SIG-M5 treated with dmso at 0.1 percent for 504 hours (cell line): ENCODE measurements at regions not wholly inside any gene's neighbourhood (a gene's known extent, or its start where the extent isn't known, plus 50 kb on each side); places are given as distances from the start of the nearest gene placed in this dataset.
A peak's percentile ranks its signal among the peaks of the same experiment; 100 is the strongest.
"Not testable (repeated sequence)": the region's sequence is repeated elsewhere in the genome, so short reads cannot be mapped to it uniquely, and the experiment has no call there.

Source experiments
- DNase-seq: peaks from one replicate; lab custom pipeline; 2025; ENCODE audit not compliant: unreplicated experiment; lab: John Stamatoyannopoulos, UW

DNA sequence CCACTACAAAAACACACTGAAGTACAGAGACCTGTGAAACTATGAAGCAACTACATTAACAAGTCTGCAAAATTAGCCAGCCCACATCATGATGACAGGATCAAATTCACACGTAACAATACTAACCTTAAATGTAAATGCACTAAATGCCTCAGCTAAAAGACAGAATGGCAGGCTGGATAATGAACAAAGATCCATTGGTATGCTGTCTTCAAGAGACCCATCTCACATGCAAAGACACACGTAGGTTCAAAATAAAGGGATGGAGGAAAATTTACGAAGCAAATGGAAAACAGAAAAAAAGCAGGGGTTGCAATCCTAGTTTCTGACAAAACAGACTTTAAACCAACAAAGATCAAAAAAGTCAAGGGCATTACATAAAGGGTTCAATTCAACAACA, 120.1 kb upstream of the OSTN start:
- not testable (repeated sequence) for DNase-seq

DNA sequence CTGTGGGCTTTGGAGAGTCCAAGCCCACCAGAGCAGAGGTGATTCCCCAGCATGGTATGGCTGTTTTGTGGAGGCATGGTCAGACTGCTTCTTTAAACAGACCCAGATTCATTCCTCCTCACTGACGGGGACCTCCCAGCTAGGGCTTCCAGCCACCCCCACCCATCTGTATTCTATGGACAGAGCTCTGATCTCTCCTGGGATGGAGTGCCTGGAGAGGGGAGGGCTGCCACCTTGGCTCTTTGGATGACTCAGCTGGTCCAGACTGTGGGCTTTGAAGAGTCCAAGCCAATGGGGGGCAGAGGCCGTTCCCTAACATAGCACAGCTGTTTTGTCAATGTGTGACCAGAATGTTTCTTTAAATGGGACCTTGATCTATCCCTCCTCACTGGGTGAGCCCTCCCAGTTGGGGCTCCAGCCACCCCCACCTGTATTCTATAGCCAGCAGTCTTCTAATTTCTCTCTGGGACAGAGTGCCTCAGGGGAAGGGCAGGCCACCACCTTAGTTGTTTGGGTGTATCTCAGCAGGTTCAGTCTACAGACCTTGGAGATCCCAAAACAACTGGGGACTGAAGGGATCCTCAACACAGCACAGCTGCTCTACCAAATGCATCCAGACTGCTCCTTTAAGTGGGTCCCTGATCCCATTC, 122.0 kb upstream of the OSTN start:
- DNase-seq = no peak

DNA sequence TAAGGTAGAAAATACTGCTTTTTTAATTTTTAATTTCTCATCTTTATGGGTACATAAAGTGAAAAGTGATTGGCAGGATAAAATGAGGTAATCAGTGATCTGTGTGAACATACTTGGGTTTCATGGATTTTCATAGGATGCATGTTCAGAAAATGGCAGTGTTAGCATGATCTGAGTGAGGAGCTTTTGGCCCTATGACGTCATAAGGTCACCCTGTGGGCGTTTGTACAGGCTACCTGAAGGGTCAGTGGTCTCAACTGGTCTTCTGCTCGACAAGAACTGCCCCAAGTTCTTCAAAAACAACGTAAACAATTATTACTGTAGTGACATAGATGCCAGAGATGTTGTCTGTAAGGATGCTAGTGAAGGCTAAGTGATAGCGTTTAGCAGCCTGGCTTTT, 124.5 kb upstream of the OSTN start:
- DNase-seq = no peak

DNA sequence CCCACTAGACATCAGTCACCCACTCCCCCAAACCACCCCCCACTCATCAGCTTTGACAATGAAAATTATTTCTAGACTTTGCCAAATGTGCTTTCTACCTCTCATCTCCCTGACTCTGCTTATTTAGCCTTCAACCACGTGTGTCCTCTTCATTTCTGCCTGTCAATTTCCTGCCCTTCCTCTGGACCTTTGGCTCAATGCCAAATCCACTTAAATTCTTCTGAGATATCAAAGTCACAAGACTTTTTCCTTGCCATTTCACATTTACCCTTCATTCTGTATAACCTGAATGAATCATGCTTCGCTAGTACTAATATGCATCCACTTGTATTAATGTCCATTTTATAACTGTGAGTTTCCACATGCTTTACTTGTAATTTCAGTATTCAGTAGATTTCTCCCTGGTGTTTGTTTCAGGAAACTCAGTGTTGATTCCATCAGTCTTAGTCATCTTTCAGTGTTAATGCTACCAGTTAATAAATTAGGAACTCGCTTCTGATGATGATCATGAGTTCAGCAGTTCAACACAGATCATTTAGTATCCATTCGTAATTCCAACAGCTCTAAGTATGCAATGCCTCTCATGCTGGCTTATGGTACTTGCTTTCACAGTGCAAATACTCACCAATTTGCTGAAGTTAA, 128.2 kb upstream of the OSTN start:
- DNase-seq = no peak

DNA sequence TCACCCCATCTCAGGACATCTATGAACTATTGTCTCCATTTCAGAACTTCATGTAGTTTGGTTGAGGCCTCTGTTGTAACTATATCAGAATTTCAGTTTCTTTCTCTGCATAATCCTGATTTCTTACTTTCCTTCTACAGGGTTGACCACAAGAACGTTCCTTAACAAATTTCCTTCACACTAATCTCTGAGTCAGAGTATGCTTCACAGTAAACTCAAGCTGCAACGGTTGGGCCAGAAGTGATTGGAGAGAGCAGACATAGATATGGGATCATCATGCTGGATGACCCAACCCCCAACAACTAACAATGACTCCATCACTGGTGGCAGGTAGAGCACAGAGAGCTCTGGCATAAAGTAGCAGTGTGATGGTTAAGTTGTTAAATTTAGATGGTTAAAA, 128.8 kb upstream of the OSTN start:
- DNase-seq = no peak

DNA sequence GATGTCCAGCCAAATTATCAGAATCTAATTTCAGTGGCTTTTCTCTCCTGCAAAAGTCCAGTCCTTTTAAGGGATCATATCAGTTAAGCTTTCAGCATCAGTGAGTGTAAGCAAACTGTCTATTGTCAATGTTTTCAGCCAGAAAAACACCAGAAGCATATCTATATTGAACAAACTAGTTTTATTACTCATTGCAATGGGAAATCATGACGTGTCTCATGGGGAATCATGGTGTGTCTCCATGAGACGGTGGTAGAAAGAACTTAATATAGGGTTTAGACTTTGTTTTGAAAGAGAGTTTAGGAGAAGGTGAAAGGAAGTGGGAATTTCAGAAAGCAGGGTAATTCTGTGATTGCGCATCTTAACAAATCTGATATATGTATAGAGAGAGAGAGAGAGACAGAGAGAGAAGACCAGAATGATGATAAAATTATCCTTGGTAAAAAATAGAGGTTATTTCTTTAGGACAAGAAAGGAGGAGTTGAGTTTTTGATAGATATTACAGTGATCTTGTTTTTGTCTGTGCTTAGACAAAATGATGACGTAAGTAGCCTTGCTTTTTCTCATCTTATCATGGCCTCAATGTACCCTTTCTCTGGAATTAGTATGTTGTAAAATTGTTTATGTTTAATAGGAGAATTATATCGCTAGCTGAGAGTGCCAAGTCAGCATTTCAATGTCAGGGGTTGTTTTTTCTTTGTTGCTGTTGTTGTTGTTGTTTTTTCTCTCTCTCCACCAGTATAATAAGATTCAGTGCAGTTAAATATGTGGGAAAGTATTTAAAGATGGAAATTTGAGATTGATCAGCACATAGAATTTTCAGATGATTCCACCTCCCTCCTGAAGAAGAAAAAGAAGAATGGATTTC, 129.9 kb upstream of the OSTN start:
- no peak for DNase-seq

DNA sequence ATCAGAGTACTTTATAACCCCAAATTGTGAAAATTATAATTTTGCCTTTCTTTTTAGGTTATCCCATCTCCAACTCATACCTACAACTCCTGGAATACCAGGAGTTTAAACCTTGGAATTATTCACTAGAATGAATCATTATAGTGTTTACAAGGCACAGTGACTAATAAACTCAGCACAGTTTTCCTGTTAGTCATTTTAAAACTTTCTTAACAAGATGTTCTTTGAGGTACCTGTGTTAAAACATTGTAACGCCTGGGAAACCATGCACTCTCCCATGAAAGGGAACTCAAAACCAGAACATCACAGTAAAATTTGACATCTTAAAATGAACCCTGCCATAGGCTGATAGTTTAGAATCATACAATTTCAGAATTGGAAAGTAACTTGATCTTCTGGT, 132.4 kb upstream of the OSTN start:
- DNase-seq = no peak

DNA sequence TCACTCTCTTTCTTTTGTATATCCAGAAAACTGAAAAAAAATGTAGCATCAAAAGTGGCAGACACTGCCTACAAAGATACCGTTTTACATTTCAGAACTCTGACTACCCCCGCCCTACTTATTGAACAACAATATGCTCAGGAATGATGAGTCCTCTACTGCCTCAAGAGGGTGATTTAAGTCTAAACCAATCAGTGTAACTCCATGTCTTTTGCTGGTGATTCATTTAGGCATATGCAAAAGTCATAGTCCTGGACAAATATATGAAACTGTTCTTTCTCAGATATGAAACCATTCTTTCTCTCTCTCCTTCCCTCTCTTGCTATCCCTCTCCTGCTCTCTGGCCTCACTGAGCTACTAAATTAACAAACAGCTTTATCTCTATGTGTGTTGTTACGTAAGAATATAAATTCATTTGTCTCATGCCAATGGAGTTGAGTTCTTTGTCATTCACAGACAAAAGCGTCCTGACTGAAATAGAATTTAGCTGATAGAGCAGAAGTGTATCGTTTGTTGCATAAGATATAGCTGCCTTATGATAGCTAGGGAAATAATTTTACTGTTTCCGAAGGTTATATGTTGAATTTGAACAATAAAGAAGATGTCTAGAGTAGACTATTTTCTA, 133.7 kb upstream of the OSTN start:
- DNase-seq = no peak

DNA sequence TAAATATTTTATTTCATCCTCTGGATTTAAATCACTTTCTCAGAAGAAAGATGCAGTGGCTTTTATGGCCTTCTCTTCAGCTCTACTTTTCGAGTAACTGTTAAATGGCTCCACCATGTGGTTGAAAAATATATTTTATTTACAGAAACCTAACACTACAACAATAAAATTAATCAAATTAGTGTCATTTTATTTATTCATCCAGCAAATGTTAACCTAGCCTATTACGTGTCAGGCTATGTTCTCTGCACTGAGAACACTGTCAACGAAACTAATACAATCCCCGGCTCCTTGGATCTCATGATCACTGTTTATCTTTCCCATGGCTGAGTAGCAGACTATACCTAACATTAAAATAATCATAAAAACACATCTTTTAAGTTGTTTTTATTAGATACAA, 148.0 kb upstream of the OSTN start:
- DNase-seq = peak; percentile 51

DNA sequence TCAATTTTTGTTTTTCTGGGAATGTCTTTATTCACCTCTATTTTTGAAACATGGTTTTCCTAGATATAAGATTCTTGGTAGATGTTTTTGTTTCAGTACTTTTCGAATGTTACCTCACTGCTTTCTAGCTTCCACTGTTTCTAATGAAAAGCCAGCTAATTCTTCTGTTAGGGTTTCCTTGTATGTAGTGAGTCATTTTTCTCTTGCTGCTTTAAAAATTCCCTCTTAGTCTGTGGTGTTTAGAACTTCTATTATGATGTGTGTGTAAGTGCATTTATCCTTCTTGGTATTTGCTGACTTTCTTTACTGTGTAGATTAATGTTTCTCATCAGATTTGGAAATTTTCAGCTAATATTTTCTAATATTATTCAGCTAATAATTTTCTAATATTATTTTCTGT, 151.1 kb upstream of the OSTN start:
- no peak for DNase-seq

DNA sequence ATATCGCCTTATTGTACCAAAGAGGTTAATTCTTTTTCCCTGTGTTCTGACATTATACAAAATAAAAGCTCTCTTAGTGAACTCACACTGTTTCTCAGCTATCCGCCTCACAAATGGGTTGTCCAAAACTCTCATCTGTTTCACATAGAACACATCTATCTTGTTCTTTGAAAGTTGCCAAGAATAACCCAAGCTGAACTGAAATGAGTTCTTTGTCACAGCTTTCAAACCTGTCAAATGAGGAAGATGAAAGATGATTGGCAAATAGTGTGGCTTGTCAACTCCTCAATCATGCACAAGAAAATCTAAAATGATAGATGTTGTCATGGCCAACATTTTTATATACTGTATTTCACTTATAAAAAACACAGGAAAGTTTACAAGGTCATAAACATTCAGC, 168.1 kb upstream of the OSTN start:
- DNase-seq = no peak

DNA sequence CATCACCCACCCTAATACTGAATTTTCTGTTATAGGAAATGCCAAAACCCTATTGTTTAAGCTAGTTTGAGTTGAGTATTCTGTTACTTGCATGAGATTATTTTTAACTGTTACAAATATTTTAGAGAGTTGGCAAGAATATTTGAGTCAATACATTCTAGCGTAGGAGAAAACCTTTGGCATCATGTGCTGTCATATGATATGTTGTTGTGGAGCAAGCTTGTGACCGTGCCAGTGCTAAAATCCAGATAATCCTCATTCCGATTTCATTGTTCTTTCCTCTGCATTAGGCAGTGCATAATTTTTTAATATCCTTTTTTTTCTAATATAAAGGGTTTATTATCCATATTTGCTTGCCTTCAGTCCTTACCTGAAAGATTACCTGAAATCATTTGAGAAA, 168.0 kb upstream of the GMNC start:
- DNase-seq = no peak

DNA sequence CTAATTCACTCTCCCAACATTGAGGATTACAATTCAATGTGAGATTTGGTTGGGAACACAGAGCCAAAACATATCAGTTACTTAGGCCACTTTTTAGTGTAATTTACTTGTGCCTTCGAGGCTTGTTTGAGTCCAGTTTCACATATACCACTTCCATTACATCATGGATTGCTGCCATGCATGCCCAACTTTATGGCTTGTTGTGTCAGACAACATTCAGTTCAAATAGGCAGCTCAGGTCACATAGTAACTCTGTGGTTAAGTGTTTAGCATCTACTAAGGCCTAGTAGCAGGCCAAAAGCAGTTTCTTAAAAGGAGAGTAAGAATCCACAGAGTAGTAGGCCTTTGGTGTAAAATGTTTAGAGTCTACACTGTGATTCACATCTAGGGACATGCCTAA, 164.3 kb upstream of the GMNC start:
- DNase-seq = no peak

DNA sequence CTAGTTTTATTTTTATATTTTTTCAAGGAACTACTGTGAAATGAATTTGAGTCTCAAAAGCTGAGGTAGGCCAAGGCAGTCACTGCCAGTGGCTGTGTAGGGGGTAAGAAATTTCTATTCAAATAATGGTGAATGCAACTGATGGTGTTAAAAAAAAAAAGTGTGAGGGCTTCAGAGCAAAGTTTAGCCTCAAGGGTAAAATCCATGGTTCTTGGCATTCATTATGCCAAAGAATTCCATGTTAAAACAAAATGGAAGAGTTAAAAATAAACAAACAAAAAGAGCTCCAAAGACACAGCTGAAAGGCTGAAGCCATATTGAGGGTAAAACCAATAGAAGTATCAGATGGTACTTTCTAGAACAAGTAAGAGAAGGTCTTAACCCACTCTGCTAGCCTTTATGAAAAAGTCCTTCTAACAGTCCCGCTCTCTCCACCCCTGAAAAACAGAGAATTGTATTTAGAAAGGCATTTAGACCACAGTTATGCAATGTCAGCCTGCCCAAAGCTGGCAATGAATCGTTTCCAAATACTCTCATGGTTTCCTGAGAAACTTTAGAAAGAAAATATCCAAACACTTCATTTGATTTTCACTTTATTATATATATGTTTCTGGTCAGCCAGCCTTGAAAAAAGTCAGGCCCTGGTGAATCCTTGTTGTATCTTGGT, 158.4 kb upstream of the GMNC start:
- DNase-seq = no peak

DNA sequence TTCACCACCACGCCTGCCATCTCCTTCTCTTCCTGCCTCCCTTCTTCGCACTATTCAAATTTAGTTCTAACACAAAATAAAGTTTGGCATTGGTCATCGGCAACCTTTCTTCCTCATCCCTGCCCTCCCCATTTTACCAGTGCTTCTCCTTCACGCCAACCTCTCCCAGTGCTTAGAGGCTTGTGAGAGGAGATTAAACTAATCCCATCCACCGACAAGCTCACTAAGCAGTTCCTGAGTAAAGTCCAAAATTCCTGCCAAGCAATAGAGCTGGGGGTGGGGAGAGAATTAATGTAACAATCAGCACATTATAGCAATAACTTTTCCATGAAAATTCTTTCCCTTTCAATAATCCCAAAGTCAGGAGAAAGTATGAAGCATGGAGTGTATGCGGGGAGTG, 157.4 kb upstream of the GMNC start:
- DNase-seq = no peak

DNA sequence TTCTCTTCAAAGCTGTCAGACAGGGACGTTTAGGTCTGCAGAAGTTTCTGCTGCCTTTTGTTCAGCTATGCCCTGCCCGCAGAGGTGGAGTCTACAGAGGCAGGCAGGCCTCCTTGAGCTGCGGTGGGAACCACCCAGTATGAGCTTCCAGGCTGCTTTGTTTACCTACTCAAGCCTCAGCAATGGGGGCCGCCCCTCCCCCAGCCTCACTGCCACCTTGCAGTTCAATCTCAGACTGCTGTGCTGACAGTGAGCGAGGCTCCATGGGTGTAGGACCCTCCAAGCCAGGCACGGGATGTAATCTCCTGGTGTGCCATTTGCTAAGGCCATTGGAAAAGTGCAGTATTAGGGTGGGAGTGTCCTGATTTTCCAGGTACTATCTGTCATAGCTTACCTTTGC, 153.5 kb upstream of the GMNC start:
- DNase-seq = not testable (repeated sequence)

DNA sequence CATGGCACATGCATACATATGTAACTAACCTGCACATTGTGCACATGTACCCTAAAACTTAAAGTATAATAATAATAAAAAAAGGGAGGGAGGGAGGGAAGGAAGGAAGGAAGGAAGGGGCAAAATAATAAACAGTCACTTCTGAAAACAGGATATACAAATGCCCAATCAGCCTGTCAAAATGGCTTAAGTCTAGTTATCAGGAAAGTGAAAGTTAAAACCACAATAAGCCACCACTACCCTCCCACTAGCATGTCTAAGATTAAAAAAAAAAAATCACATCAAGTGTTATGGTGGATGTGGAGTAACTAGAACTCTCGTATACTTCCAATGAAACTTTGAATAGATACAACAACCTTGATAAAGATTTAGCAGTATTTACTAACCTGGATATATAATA, 145.6 kb upstream of the GMNC start:
- DNase-seq = no peak

DNA sequence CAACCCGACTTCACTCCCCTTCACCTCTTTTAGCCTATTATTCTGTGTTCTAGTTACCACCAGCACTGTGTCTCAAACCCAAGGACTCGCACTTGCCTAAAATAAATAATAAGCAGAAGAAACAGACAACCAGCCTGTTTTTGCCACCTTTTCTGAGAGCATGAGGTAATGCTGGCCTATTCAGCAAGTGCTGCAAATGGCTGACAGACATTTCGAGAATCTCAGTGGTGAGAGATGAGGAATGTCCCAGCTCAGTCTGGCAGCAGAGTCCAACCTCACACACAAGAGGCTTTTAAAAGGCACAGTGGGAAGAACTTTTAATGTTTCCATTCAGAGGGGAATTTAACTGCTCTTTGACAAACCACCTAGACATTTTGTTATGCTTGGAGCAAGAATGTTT, 143.3 kb upstream of the GMNC start:
- DNase-seq = no peak

DNA sequence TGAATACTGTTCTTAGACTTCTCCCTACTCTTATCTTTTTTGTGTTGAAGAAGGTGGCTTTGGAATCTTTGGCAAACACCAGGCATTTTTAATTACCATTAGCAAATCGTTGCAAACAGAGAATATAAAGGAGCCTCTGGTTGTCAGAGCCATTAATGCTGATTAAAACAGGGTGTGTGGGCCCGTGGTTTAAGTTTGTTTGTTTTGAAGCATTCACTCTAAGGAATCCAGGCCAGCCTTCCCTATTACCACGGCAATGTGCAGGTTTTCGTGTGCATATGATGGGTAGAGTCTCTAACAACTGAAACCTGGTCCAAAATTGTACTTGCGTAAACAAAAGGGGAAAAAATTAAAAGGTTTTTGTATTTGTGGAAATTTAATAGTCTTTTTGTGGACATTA, 141.2 kb upstream of the GMNC start:
- no peak for DNase-seq

DNA sequence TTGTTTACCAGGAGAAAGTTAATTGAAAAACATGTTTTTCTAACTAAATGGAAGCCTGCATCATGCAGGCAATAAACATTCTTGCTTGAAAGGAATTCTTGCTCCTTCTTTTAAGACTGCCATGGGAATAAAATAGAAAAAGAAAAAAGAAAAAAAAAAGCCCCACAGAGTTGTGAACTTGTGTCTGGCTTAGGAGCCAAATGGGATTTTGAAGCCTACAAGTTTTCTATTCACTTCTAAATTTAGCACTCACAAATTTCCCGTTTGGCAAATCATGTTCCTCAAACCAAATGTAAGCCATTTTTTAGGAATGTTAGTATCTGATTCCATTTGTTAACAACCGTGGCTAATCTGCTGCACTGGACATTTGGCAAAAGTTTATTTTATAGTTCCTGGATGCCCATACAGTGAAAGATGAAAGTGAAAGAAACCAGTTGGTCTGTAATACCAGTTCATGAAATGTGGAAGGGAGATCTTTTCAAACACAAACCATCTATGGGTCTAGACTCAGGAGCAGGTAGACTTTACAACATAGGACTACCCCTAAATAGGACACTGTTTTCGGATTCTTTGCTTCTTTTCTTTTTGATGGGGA, 133.8 kb upstream of the GMNC start:
- DNase-seq = no peak

DNA sequence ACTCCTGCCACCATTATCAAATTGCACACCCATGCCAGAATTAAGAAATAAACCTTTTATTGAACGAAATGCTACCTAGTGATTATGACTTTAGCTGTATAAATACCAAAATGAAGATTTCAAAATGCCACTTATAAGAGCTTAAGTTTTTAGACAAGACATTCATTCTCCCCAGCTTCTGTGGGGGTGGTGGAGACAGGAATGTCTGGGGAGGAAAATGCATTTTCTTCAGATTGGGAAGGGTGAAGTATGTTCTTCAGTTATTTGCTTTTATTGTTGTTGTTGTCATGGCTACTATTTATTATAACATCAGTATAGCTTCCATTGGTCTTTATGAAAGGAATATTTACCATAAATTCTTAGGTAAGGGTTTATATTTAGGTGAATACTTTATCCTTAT, 132.7 kb upstream of the GMNC start:
- DNase-seq = no peak
